GM10847 (cell line): ENCODE measurements at regions not wholly inside any gene's neighbourhood (a gene's known extent, or its start where the extent isn't known, plus 50 kb on each side); places are given as distances from the start of the nearest gene placed in this dataset.

ENCODE experiments used
- POLR2A ChIP-seq: IDR thresholded peaks from 2 replicates; pipeline ENCODE4 v1.6.1; 2011; ENCODE audit not compliant: insufficient read length; ENCODE audit errors: extremely low read depth

GRCh38 chr3:56881841-56882240 is 80.1 kb upstream of the ARHGEF3 start:
- TF ChIP-seq POLR2A = no peak

DNA sequence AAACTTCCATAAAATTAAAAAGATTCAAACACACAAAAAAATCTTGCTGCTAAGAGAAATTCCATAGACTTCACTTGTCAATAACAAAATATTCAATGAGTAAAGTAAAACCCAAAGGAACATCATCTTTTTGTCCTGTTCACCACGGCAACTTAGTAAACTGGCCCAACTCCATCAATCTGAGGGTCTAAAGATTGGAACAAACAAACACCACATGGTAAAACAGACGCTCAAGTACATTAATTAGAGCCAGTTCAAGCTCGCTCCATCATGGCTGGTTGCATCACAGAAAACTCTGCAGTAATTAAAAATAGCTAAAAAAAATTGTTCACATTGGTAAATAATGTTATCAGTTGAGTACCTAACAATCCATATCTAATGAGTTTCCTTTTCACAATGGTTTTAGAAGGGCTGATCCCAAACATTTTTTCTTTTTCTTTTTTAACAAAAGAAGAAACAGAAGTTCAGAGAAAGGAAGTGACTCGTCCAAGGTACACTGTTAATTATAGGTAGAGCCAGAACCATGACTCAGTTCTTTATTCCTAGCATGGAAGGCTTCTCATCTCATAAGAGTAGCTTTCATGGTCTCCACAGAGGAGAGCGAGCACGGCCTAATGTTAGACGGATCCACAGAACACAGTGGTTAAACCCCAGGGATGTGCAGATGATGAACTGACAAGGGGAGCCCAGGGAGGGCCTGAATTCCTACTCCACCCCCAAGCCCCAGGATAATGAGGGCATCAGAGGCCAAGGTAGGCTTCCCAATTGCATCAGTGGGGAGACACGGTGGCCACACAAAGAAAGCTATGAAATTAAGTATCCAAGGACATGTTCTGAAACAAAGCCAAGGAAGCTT is 79.2 kb upstream of the ARHGEF3 start:
- TF ChIP-seq POLR2A = no peak

DNA sequence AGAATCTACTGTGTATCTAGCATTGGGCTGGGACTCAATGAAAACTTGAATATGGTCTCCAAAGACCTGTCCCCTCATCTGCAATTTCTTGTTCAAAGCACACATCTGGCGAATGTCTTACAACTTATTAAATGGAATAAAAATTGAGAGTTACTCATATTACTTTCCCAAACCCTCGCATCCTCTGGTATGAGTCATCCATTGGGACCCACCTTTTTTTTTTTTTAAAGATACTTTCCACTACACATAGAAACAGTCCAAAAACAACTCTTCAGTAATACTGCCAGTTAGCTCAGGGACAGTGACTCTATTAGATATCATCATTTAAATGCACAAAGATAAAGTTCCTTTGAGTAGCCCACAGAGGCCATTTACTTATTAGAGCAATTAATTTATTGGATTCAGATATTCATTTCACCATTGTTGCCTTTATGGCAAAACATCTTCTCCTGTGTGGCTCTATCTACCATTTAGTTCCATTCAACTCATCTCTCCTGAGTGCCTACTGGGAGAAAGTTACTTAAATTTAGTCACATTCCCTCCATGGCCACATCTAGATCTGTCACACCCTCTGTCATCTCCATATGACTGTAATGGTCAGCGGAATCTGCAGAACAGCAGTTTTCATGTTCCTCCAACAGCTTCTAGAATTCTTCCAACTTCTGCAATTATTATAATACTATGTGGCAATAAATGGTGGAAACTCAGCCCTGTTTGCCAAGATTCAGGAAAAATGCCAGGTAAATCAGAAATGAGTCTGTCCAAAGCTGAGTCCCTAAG is 77.9 kb upstream of the ARHGEF3 start:
- no peak for TF ChIP-seq POLR2A

DNA sequence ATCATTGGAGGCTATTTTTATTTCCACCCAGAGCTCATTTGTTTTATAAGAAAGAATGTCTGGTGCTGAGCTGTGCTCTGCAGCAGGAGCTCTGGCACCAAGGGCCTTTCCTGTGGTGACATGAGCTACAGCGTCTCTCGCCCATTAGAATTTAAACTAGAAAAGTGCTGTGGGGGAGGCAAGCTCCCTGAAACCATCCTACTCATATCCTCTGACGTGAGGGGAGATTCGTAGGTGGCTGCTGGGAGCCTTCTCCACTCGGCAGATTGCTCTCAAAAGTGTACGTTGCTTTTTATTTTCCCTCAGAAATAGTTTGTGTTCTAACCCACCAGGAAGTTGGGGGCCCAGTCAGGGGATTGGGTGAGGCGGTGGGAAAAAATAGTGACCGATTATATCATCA is 76.3 kb upstream of the ARHGEF3 start:
- TF ChIP-seq POLR2A = no peak

DNA sequence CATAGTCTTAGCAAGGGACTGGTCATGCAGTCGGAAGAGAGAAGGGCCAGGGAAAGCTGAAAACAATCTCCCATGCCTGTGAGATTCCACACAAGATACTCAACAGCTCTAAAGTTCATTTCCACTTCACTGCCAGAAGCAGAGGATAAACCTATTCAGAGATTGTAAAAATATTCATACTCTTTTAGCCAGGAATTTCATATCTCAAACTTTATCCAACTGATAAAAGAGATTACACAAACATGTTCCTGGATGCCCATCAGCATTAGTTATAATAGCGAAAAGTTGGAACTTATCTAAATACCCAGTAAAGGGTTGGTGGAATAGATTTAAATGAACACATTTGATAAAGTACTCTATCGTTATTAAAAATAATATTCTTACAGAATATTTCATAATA is 75.2 kb upstream of the ARHGEF3 start:
- TF ChIP-seq POLR2A = no peak

- no peak for TF ChIP-seq POLR2A
Measured at GRCh38 chr3:56874269-56874668, 72.5 kb upstream of the ARHGEF3 start.

- no peak for TF ChIP-seq POLR2A
Measured at GRCh38 chr3:56870436-56870835, 68.7 kb upstream of the ARHGEF3 start.

- no peak for TF ChIP-seq POLR2A
Measured at GRCh38 chr3:56869157-56869889, 67.6 kb upstream of the ARHGEF3 start.

DNA sequence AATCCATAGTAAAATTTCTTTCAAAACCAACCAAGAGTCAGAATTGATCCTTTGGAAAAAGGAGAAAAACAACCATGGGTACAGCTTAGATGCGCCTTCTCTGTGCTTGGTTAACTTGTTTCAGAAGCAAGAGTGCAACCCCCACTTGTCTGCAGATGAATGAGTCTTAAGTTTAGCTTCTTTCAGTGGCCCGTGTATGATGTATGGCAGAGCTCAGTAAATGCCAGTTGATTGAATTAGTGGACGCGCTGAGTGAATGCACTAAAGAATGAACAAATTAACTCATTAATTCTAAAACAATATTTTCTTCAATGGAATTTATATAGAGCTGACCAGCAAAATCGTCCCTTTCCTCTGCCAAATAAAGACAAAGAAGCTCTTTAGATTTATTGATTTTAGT is 67.0 kb upstream of the ARHGEF3 start:
- TF ChIP-seq POLR2A = no peak

DNA sequence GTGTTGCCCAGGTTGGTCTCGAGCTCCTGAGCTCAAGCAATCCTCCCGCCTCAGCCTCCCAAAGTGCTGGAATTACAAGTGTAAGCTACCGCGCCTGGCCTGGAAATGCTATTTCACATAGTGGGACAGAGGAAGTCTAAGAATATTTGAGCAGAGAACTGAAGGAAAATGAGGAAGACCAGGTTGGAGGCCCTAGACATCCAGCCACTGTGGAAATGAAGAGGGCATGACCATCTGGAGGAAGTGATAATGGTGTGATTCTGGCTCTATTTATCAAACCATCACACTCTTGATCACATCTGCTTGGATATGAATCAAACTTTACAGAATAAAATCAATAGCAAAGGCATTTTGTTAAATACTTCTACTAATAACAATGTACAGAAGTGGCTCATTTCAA is 65.9 kb upstream of the ARHGEF3 start:
- TF ChIP-seq POLR2A = no peak

- TF ChIP-seq POLR2A = no peak
Measured at GRCh38 chr3:56864918-56865524, 63.3 kb upstream of the ARHGEF3 start.

GRCh38 chr3:56864090-56864489 is 62.3 kb upstream of the ARHGEF3 start:
- TF ChIP-seq POLR2A = no peak

GRCh38 chr3:56862352-56863062 is 60.8 kb upstream of the ARHGEF3 start:
- no peak for TF ChIP-seq POLR2A

DNA sequence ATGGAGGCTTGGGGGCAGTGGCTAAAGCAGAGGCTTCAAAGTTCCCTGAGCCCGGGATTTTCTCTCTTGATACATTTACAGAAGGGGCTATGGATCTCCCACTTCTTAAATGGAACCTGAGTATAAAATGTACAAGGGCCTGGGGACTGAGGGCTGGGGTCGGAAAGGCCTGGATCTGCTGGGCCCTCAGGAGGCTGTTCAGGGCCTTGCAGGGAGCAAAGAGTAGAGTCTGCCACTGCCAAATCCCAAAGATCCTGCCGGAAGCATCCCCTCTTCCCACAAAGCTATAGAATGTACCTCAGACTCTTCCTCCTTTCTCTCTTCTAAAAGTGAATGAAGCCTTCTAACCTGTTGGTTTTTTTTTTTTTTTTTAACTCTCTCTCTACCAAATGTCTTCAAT is 59.8 kb upstream of the ARHGEF3 start:
- no peak for TF ChIP-seq POLR2A

DNA sequence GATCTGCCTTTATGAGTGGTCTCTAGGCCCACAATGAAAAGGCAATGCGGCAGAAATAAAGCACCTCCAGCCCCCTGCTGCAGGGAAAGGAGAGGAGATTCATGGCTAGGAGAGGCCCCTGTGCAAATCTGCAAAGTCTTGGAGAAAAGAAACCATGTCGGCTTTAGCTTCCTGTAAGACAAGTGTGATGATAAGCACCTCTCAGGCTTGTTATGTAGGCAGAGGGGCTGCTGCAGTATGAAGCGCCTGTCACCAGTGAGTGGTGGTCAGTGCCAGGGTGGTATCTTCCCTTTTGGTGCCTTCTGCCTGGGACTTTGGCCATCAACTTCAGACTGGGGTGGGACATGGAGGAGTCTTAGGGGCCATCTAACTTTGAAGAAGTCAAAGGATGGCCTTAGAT is 59.2 kb upstream of the ARHGEF3 start:
- TF ChIP-seq POLR2A = no peak
